ENCODE measurements at regions not wholly inside any gene's neighbourhood (a gene's known extent, or its start where the extent isn't known, plus 50 kb on each side); places are given as distances from the start of the nearest gene placed in this dataset.

GRCh38 chr2:33672389-33672788 is 73.3 kb upstream of the FAM98A start:
- TF ChIP-seq CTCF (IDR thresholded peaks at IDR 0.05) = no peak
- no peak for TF ChIP-seq EZH2 (IDR thresholded peaks at IDR 0.05)
- TF ChIP-seq EZH2phosphoT487 (IDR thresholded peaks at IDR 0.05) = no peak

Data from neural progenitor cell (in vitro differentiated cells).